ENCODE measurements at regions not wholly inside any gene's neighbourhood (a gene's known extent, or its start where the extent isn't known, plus 50 kb on each side); places are given as distances from the start of the nearest gene placed in this dataset.

DNA sequence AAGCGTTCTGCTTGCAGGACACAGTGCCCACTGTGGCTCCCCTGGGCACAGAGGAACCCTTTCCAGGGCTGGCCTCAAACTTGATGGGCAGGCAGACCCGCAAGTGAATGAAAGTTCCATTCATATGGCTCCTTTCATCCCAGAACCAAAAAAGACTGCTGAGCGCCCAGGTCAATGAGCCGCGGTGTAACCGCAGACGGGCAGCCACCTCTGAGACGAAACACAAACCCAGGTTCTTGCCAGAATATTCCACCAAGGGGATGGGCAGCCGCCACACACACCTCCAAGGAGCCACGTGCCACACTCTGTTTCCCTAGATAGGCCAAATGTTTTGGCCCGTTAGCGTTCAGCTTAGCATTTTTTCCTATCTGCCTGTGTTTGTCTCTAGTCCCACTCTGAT is 82.8 kb upstream of the IGF1R start:
- TF ChIP-seq, protein P1, sequence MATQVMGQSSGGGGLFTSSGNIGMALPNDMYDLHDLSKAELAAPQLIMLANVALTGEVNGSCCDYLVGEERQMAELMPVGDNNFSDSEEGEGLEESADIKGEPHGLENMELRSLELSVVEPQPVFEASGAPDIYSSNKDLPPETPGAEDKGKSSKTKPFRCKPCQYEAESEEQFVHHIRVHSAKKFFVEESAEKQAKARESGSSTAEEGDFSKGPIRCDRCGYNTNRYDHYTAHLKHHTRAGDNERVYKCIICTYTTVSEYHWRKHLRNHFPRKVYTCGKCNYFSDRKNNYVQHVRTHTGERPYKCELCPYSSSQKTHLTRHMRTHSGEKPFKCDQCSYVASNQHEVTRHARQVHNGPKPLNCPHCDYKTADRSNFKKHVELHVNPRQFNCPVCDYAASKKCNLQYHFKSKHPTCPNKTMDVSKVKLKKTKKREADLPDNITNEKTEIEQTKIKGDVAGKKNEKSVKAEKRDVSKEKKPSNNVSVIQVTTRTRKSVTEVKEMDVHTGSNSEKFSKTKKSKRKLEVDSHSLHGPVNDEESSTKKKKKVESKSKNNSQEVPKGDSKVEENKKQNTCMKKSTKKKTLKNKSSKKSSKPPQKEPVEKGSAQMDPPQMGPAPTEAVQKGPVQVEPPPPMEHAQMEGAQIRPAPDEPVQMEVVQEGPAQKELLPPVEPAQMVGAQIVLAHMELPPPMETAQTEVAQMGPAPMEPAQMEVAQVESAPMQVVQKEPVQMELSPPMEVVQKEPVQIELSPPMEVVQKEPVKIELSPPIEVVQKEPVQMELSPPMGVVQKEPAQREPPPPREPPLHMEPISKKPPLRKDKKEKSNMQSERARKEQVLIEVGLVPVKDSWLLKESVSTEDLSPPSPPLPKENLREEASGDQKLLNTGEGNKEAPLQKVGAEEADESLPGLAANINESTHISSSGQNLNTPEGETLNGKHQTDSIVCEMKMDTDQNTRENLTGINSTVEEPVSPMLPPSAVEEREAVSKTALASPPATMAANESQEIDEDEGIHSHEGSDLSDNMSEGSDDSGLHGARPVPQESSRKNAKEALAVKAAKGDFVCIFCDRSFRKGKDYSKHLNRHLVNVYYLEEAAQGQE (IDR thresholded peaks at IDR 0.05; ENCODE audit: insufficient read depth in 1 of 2, low read depth in 2 of 2, low read length in 2 of 2) = no peak
- no peak for TF ChIP-seq POLR2AphosphoS5 (IDR thresholded peaks at IDR 0.05; ENCODE audit: low read depth, low read length)
- no peak for TF ChIP-seq TAF1 (IDR thresholded peaks at IDR 0.05; ENCODE audit: borderline replicate concordance, insufficient read depth, low read length)
- no peak for TF ChIP-seq SIN3A (IDR thresholded peaks at IDR 0.05; ENCODE audit: borderline replicate concordance, insufficient read depth, low read length)
- no peak for TF ChIP-seq FOXP2 (optimal IDR thresholded peaks at IDR 0.05; ENCODE audit: borderline replicate concordance, extremely low read depth, extremely low read length, insufficient read depth)

Data from PFSK-1 (cell line).